B cell (primary cell): ENCODE measurements at regions not wholly inside any gene's neighbourhood (a gene's known extent, or its start where the extent isn't known, plus 50 kb on each side); places are given as distances from the start of the nearest gene placed in this dataset.

Source experiments
- ATAC-seq: fragments of 200-7000 bp; cut with Tn5 transposase; one replicate; pipeline ENCODE4 v1.10.0; 2021; ENCODE audit warnings: low read depth, mild to moderate bottlenecking, moderate number of reproducible peaks, moderate library complexity
- CTCF ChIA-PET: fragments of 350-600 bp; sonication (Branson Sonifier 250); formaldehyde crosslinking; loops from one replicate; lab custom pipeline; 2021; ENCODE audit warnings: antibody characterized with exemption, inconsistent platforms; lab: Charles Lee
- POLR2A ChIA-PET: fragments of 350-600 bp; sonication (Branson Sonifier 250); formaldehyde crosslinking; loops from one replicate; lab custom pipeline; 2021; ENCODE audit warnings: antibody characterized with exemption; lab: Charles Lee
- DNase-seq: peaks from one replicate; pipeline ENCODE4 v3.0.0; 2013
- H2AFZ ChIP-seq: 2 replicates; pipeline ENCODE4 v1.6.1; 2012; ENCODE audit warnings: mild to moderate bottlenecking, low read depth, low read length; ENCODE audit not compliant: insufficient read depth, poor library complexity, severe bottlenecking
- H3K27ac ChIP-seq, 2 donors: 1 replicate in 1 of 2; 2 replicates in 1 of 2; pipeline ENCODE4 v1.5.1; 2012 to 2013; ENCODE audit warnings: low read length in 2 of 2, mild to moderate bottlenecking in 2 of 2, moderate library complexity in 1 of 2
- H3K27me3 ChIP-seq, 4 experiments: fragments of 200-600 bp in 1 of 4; sonication (generic) in 1 of 4; replicated peaks in 1 of 4; 1 replicate in 2 of 4; 2 replicates in 2 of 4; pipeline versions ENCODE4 v1.6.1 to v1.7.0; 2013 to 2016; ENCODE audit warnings: low read length in 3 of 4, mild to moderate bottlenecking in 2 of 4, mixed read lengths in 1 of 4, moderate library complexity in 1 of 4; ENCODE audit not compliant: insufficient read depth in 4 of 4, control insufficient read depth in 3 of 4; ENCODE audit errors: control extremely low read depth in 1 of 4
- H3K36me3 ChIP-seq, 2 experiments: replicated peaks in 1 of 2; 1 replicate in 1 of 2; 2 replicates in 1 of 2; pipeline versions ENCODE4 v1.6.1 to v1.7.1; 2013; ENCODE audit warnings: low read length in 1 of 2; ENCODE audit not compliant: insufficient read depth in 2 of 2, control insufficient read depth in 1 of 2; ENCODE audit errors: control extremely low read depth in 1 of 2, extremely low read depth in 1 of 2
- H3K4me1 ChIP-seq, 2 donors: fragments of 200-600 bp in 1 of 2; sonication (generic) in 1 of 2; 1 replicate in 1 of 2; 2 replicates in 1 of 2; pipeline versions ENCODE4 v1.5.1 to v1.6.1; 2013 to 2017; ENCODE audit warnings: low read length in 2 of 2; ENCODE audit not compliant: control insufficient read depth in 2 of 2, insufficient read depth in 2 of 2
- H3K4me2 ChIP-seq: replicated peaks from 2 replicates; pipeline ENCODE3; 2012; ENCODE audit warnings: mild to moderate bottlenecking, low read depth, low read length; ENCODE audit not compliant: poor library complexity, severe bottlenecking
- H3K4me3 ChIP-seq, 5 experiments: fragments of 200-600 bp in 1 of 5; sonication (generic) in 1 of 5; 1 replicate in 3 of 5; 2 replicates in 2 of 5; pipeline versions ENCODE4 v1.5.1 to v1.7.0; 2011 to 2016; ENCODE audit warnings: low read length in 4 of 5, mild to moderate bottlenecking in 4 of 5, low read depth in 2 of 5, control low read depth in 1 of 5, moderate library complexity in 1 of 5; ENCODE audit not compliant: insufficient read depth in 1 of 5; ENCODE audit errors: control extremely low read depth in 1 of 5, extremely low read depth in 1 of 5
- H3K79me2 ChIP-seq: fragments of 200-600 bp; sonication (generic); one replicate; pipeline ENCODE4 v1.6.0; 2016; ENCODE audit warnings: low read length; ENCODE audit not compliant: control insufficient read depth, insufficient read depth
- H3K9ac ChIP-seq: fragments of 200-600 bp; sonication (generic); 2 replicates; pipeline ENCODE4 v1.6.1; 2017; ENCODE audit warnings: mild to moderate bottlenecking, low read length, moderate library complexity
- H3K9me3 ChIP-seq, 3 donors: one replicate each; pipeline versions ENCODE4 v1.6.1 to v1.7.1; 2013; ENCODE audit warnings: low read length in 2 of 3; ENCODE audit not compliant: control insufficient read depth in 2 of 3, insufficient read depth in 1 of 3; ENCODE audit errors: control extremely low read depth in 1 of 3
- H4K20me1 ChIP-seq: 2 replicates; pipeline ENCODE4 v1.6.0; 2012; ENCODE audit warnings: mild to moderate bottlenecking, low read length; ENCODE audit not compliant: insufficient read depth, control insufficient read depth, poor library complexity, severe bottlenecking
- H3K27ac Mint-ChIP-seq: one replicate; pipeline ENCODE4 v1.8.0; 2021; ENCODE audit warnings: mixed read lengths
- H3K27me3 Mint-ChIP-seq: one replicate; pipeline ENCODE4 v1.8.0; 2021; ENCODE audit warnings: mixed read lengths
- H3K4me1 Mint-ChIP-seq: one replicate; pipeline ENCODE4 v1.8.0; 2021; ENCODE audit warnings: mixed read lengths
- H3K4me3 Mint-ChIP-seq: one replicate; pipeline ENCODE4 v1.8.0; 2021; ENCODE audit warnings: mixed read lengths
- H3K9me3 Mint-ChIP-seq: one replicate; pipeline ENCODE4 v1.8.0; 2022; ENCODE audit warnings: mixed read lengths; ENCODE audit not compliant: insufficient read depth
- EZH2 ChIP-seq: IDR thresholded peaks from 2 replicates; pipeline ENCODE4 v1.6.1; 2012; ENCODE audit warnings: borderline replicate concordance, low read depth, mild to moderate bottlenecking, moderate library complexity, low read length; ENCODE audit not compliant: insufficient read depth, poor library complexity, severe bottlenecking
- WGBS: methylation state at CpG from one replicate; pipeline ENCODE4 v1.1.5; 2013; ENCODE audit warnings: missing lambda C conversion rate; ENCODE audit not compliant: insufficient coverage; 5-methylcytosine and 5-hydroxymethylcytosine counted together
- intact Hi-C: fragments of 100-400 bp; cut with micrococcal nuclease; formaldehyde crosslinking; loops from one replicate; pipeline ENCODE4 v1.10.0; 2022
- TF ChIP-seq, protein P1 (sequence below): fragments of 200-600 bp; IDR thresholded peaks from one replicate; pipeline ENCODE4 v1.8.0; 2022; ENCODE audit warnings: antibody characterized with exemption, mild to moderate bottlenecking

DNA sequence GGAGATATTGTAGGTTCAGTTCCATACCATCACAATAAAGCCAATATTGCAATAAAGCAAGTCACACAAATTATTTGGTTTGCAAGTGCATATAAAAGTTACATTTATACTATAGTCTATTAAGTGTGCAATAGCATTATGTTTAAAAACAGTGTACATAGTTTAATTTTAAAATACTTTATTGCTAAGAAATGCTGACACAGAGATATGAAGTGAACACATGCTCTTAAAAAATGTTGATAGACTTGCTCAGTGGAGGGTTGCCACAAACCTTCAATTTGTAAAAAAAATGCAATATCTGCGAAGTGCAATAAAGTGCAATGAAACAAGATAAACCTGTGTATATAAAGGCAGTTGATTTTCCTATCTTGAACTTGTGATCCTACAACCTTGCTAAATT is 161.5 kb downstream of the PRDM13 start:
- H3K9me3 Mint-ChIP-seq = no peaks in the 10 kb centered on the region
- H3K4me1 Mint-ChIP-seq = no peaks in the 10 kb centered on the region
- Histone ChIP-seq H3K4me3 (no peak overlapping the region), H3K79me2 (no peaks in the 10 kb centered on the region), H3K9ac (no peak overlapping the region), H3K9me3 (peaks cover 0 to 3% (median 0%) of the 10 kb centered on the region in 3 donors), H3K36me3 (no peaks in the 10 kb centered on the region), H3K4me2 (no peak overlapping the region), H4K20me1 (no peaks in the 10 kb centered on the region), H2AFZ (no peak overlapping the region), H3K4me1 (no peaks in the 10 kb centered on the region), H3K27me3 (no peaks in the 10 kb centered on the region), H3K27ac (no peak overlapping the region)
- peaks cover 6% of the 10 kb centered on the region for H3K27me3 Mint-ChIP-seq
- DNase-seq (no peak), ATAC-seq (no peak)
- TF ChIP-seq, protein P1, sequence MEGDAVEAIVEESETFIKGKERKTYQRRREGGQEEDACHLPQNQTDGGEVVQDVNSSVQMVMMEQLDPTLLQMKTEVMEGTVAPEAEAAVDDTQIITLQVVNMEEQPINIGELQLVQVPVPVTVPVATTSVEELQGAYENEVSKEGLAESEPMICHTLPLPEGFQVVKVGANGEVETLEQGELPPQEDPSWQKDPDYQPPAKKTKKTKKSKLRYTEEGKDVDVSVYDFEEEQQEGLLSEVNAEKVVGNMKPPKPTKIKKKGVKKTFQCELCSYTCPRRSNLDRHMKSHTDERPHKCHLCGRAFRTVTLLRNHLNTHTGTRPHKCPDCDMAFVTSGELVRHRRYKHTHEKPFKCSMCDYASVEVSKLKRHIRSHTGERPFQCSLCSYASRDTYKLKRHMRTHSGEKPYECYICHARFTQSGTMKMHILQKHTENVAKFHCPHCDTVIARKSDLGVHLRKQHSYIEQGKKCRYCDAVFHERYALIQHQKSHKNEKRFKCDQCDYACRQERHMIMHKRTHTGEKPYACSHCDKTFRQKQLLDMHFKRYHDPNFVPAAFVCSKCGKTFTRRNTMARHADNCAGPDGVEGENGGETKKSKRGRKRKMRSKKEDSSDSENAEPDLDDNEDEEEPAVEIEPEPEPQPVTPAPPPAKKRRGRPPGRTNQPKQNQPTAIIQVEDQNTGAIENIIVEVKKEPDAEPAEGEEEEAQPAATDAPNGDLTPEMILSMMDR = no peak
- no peak for TF ChIP-seq EZH2
- H3K27ac Mint-ChIP-seq = no peak overlapping the region
- CTCF ChIA-PET = no interaction called here
- POLR2A ChIA-PET = no interaction called here
- no peak overlapping the region for H3K4me3 Mint-ChIP-seq
- intact Hi-C loops = no loop called here
- no CpG with 5 or more reads among the region's 1 CpG for WGBS

DNA sequence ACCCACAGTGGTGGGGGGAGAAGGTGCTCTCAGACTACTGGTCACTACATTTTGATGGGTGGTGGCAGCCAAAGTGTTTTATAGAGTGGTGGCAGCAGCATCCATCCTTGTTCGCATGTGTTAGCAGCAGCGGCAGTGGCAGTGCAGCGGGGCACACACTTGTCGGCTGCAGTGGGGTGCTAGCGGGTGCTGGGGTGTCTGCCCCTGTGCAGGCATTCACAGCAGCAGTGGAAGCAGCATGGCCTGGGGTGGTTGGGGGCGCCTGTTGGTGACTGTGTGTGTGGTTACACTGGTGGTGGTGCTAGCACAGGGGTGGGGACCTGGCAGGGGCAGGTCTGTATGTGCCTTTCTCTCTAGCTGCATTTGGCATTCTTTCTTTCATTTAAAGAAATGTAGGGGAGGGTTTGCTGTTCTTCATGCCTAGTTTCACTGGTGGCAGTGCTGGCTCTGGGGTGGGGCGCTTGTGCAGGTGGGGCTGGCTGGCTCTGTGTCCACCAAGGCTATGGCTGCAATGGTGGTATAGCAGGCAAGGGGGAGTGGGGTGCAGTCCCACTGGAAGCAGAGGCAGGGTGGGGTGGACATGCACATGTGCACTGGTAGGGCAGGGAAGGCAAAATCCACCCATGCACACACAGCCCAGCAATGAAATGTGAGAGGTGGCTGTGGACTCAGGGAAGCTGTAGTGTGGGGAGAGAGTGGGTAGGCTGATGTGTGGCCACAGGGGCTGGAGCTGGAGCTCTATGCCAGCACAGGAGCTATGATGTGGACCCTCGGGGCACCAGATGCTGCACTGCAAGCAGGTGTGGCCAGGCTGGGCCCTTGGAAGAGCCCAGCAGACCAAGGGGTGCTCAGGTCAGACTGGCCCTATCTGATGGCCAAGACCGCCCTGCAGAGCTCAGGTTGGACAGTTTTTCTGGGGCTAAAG is 173.3 kb downstream of the PRDM13 start:
- TF ChIP-seq EZH2 = no peak
- H3K9me3 Mint-ChIP-seq = no peaks in the 10 kb centered on the region
- POLR2A ChIA-PET = no interaction called here
- intact Hi-C loops = no loop called here
- no peaks in the 10 kb centered on the region for H3K9me3 ChIP-seq
- no peaks in the 10 kb centered on the region for H4K20me1 ChIP-seq
- no peaks in the 10 kb centered on the region for H3K79me2 ChIP-seq
- no peak for ATAC-seq
- peaks cover 0 to 14% (median 0%) of the 10 kb centered on the region in 4 experiments for H3K27me3 ChIP-seq
- CTCF ChIA-PET = no interaction called here
- no peak overlapping the region for H2AFZ ChIP-seq
- no peak overlapping the region for H3K27ac ChIP-seq
- DNase-seq = no peak
- H3K4me3 ChIP-seq = no peak overlapping the region
- H3K4me3 Mint-ChIP-seq = no peak overlapping the region
- H3K4me1 ChIP-seq = no peaks in the 10 kb centered on the region
- H3K4me1 Mint-ChIP-seq = no peaks in the 10 kb centered on the region
- no peaks in the 10 kb centered on the region for H3K36me3 ChIP-seq
- 84% methylated on average over 9 of the region's 9 CpGs for WGBS
- no peak overlapping the region for H3K9ac ChIP-seq
- H3K27me3 Mint-ChIP-seq = peaks cover 42% of the 10 kb centered on the region
- no peak overlapping the region for H3K27ac Mint-ChIP-seq
- no peak overlapping the region for H3K4me2 ChIP-seq
